Lower leg skin (tissue), 3 donors: ENCODE measurements at regions not wholly inside any gene's neighbourhood (a gene's known extent, or its start where the extent isn't known, plus 50 kb on each side); places are given as distances from the start of the nearest gene placed in this dataset.

Experiments
- POLR2A ChIP-seq, 2 donors: fragments of 450-650 bp; IDR thresholded peaks; one replicate each; pipeline ENCODE4 v1.6.1; 2016 to 2017; ENCODE audit warnings: antibody characterized with exemption in 2 of 2, mild to moderate bottlenecking in 1 of 2, moderate library complexity in 1 of 2
- TF ChIP-seq, protein P1 (sequence below), 3 donors: fragments of 450-650 bp; IDR thresholded peaks; one replicate each; pipeline ENCODE4 v1.5.1; 2016; ENCODE audit warnings: antibody characterized with exemption in 3 of 3, mild to moderate bottlenecking in 3 of 3, moderate library complexity in 2 of 3

GRCh38 chr11:80157447-80157846 lies 716.6 kb upstream of the TENM4 start:
- no peak for TF ChIP-seq POLR2A (IDR thresholded peaks at IDR 0.05)
- TF ChIP-seq, protein P1, sequence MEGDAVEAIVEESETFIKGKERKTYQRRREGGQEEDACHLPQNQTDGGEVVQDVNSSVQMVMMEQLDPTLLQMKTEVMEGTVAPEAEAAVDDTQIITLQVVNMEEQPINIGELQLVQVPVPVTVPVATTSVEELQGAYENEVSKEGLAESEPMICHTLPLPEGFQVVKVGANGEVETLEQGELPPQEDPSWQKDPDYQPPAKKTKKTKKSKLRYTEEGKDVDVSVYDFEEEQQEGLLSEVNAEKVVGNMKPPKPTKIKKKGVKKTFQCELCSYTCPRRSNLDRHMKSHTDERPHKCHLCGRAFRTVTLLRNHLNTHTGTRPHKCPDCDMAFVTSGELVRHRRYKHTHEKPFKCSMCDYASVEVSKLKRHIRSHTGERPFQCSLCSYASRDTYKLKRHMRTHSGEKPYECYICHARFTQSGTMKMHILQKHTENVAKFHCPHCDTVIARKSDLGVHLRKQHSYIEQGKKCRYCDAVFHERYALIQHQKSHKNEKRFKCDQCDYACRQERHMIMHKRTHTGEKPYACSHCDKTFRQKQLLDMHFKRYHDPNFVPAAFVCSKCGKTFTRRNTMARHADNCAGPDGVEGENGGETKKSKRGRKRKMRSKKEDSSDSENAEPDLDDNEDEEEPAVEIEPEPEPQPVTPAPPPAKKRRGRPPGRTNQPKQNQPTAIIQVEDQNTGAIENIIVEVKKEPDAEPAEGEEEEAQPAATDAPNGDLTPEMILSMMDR (IDR thresholded peaks at IDR 0.05): no peak
